PC-9 (cell line): ENCODE measurements at regions not wholly inside any gene's neighbourhood (a gene's known extent, or its start where the extent isn't known, plus 50 kb on each side); places are given as distances from the start of the nearest gene placed in this dataset.

ENCODE experiments used
- BruUV-seq: library from RNA; stranded (reverse); fragments of 400-500 nt; replicated peaks from 2 replicates; lab custom pipeline; 2021; lab: Mats Ljungman, UMichigan
- CTCF ChIA-PET: fragments of 300-600 bp; sonication (Branson Sonifier 250); formaldehyde crosslinking; loops from one replicate; lab custom pipeline; 2022; ENCODE audit warnings: antibody characterized with exemption; lab: Charles Lee
- POLR2A ChIA-PET: fragments of 300-600 bp; sonication (Branson Sonifier 250); formaldehyde crosslinking; loops from one replicate; lab custom pipeline; 2022; ENCODE audit warnings: antibody characterized with exemption; ENCODE audit not compliant: unreplicated experiment; lab: Charles Lee
- DNase-seq, 2 experiments: peaks; one replicate each; pipeline versions ENCODE4 v3.0.0 to v3.0.0-alpha.2; 2015 to 2022; ENCODE audit warnings: mixed read lengths in 1 of 2
- H2AFZ ChIP-seq: fragments of 200-600 bp; sonication (generic); 2 replicates; pipeline ENCODE4 v1.8.1; 2017; ENCODE audit warnings: antibody characterized with exemption
- H3F3A ChIP-seq: fragments of 200-600 bp; sonication (generic); 2 replicates; pipeline ENCODE4 v1.8.1; 2017; ENCODE audit warnings: antibody characterized with exemption, mild to moderate bottlenecking, low read depth; ENCODE audit not compliant: insufficient read depth
- H3K27ac ChIP-seq: fragments of 200-600 bp; sonication (generic); 2 replicates; pipeline ENCODE4 v1.6.1; 2016; ENCODE audit warnings: mixed run types
- H3K27me3 ChIP-seq: fragments of 200-600 bp; sonication (generic); 2 replicates; pipeline ENCODE4 v1.6.1; 2016; ENCODE audit warnings: low read depth, mixed run types; ENCODE audit not compliant: insufficient read depth
- H3K36me3 ChIP-seq: fragments of 200-600 bp; sonication (generic); 2 replicates; pipeline ENCODE4 v1.6.1; 2016; ENCODE audit warnings: low read depth, mixed run types
- H3K4me1 ChIP-seq: fragments of 200-600 bp; sonication (generic); replicated peaks from 2 replicates; pipeline ENCODE4 v1.6.1; 2016; ENCODE audit warnings: mixed run types; ENCODE audit not compliant: insufficient read depth
- H3K4me2 ChIP-seq: fragments of 200-600 bp; sonication (generic); 2 replicates; pipeline ENCODE4 v1.6.1; 2017; ENCODE audit warnings: mixed run types
- H3K4me3 ChIP-seq: fragments of 200-600 bp; sonication (generic); 2 replicates; pipeline ENCODE4 v1.6.1; 2016; ENCODE audit warnings: mixed run types
- H3K79me2 ChIP-seq: fragments of 200-600 bp; sonication (generic); 2 replicates; pipeline ENCODE4 v1.6.1; 2017; ENCODE audit warnings: low read depth, mixed run types
- H3K9me2 ChIP-seq: fragments of 200-600 bp; sonication (generic); 2 replicates; pipeline ENCODE4 v1.8.1; 2017; ENCODE audit warnings: mild to moderate bottlenecking; ENCODE audit not compliant: insufficient read depth
- H3K9me3 ChIP-seq: fragments of 200-600 bp; sonication (generic); 2 replicates; pipeline ENCODE4 v1.8.1; 2016; ENCODE audit warnings: low read depth; ENCODE audit not compliant: insufficient read depth
- H4K20me1 ChIP-seq: fragments of 200-600 bp; sonication (generic); 2 replicates; pipeline ENCODE4 v1.8.1; 2017; ENCODE audit not compliant: insufficient read depth
- CTCF ChIP-seq: fragments of 200-600 bp; sonication (generic); conservative IDR thresholded peaks from 2 replicates; pipeline ENCODE4 v1.6.1; 2017; ENCODE audit warnings: mixed run types, antibody characterized with exemption, mild to moderate bottlenecking, moderate library complexity
- EZH2 ChIP-seq: fragments of 200-600 bp; sonication (generic); IDR thresholded peaks from 2 replicates; pipeline ENCODE4 v1.8.0; 2017; ENCODE audit warnings: antibody characterized with exemption, low read depth
- intact Hi-C: fragments of 100-400 bp; cut with micrococcal nuclease; formaldehyde crosslinking; loops from one replicate; pipeline ENCODE4 v1.10.0; 2022; ENCODE audit not compliant: unreplicated experiment

GRCh38 chr4:35614120-35614519 lies 630.2 kb downstream of the ARAP2 start:
- ChIA-PET POLR2A (no interaction called here), CTCF (no interaction called here)
- Histone ChIP-seq H3K4me2 (no peak overlapping the region), H3K27ac (no peak overlapping the region), H3K27me3 (no peaks in the 10 kb centered on the region), H3K4me1 (no peaks in the 10 kb centered on the region), H2AFZ (no peak overlapping the region), H3K9me3 (no peaks in the 10 kb centered on the region), H3K36me3 (no peaks in the 10 kb centered on the region), H3K9me2 (no peaks in the 10 kb centered on the region), H3K4me3 (no peak overlapping the region), H4K20me1 (no peaks in the 10 kb centered on the region), H3F3A (no peaks in the 10 kb centered on the region), H3K79me2 (no peaks in the 10 kb centered on the region)
- no TSS peak for BruUV-seq
- intact Hi-C loops: no loop called here
- no peak for DNase-seq
- TF ChIP-seq CTCF (no peak), EZH2 (no peak)

DNA sequence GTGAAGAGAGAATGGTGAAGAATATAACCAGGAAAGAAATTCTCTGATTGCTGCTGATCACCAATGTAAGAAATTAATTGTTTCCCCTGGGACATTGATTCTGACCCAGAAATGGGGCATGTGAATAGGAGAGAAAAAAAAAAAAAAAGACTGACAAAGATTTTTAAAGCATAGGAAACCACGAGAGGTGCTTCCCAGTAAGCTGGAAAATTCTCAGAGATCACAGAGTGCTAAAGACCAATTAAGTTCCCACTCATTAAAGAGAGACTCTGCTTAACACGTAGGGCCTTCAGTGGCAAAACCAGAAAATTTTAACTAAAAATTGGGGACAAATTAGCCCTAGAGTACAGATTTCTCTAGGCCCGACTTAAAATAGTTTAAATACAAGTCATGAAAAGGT lies 604.4 kb downstream of the ARAP2 start:
- no peak overlapping the region for H3K4me2 ChIP-seq
- H3K9me3 ChIP-seq: no peaks in the 10 kb centered on the region
- H3K36me3 ChIP-seq: no peaks in the 10 kb centered on the region
- no peaks in the 10 kb centered on the region for H3K4me1 ChIP-seq
- H3K27ac ChIP-seq: no peak overlapping the region
- no peaks in the 10 kb centered on the region for H3F3A ChIP-seq
- BruUV-seq: no TSS peak
- H2AFZ ChIP-seq: no peak overlapping the region
- TF ChIP-seq CTCF (no peak), EZH2 (no peak)
- DNase-seq: no peak
- no peaks in the 10 kb centered on the region for H3K79me2 ChIP-seq
- no peaks in the 10 kb centered on the region for H3K9me2 ChIP-seq
- ChIA-PET CTCF (no interaction called here), POLR2A (no interaction called here)
- intact Hi-C loops: no loop called here
- H4K20me1 ChIP-seq: no peaks in the 10 kb centered on the region
- no peak overlapping the region for H3K4me3 ChIP-seq
- H3K27me3 ChIP-seq: no peaks in the 10 kb centered on the region

GRCh38 chr4:35643661-35644060 lies 600.7 kb downstream of the ARAP2 start:
- no peaks in the 10 kb centered on the region for H3K27me3 ChIP-seq
- DNase-seq: no peak
- no peak overlapping the region for H2AFZ ChIP-seq
- ChIA-PET CTCF (no interaction called here), POLR2A (no interaction called here)
- TF ChIP-seq EZH2: no peak
- TF ChIP-seq CTCF: no peak
- H3K79me2 ChIP-seq: no peaks in the 10 kb centered on the region
- no TSS peak for BruUV-seq
- H3K4me1 ChIP-seq: no peaks in the 10 kb centered on the region
- no peak overlapping the region for H3K4me2 ChIP-seq
- no peaks in the 10 kb centered on the region for H3K9me2 ChIP-seq
- intact Hi-C loops: no loop called here
- no peak overlapping the region for H3K4me3 ChIP-seq
- no peaks in the 10 kb centered on the region for H3F3A ChIP-seq
- H3K36me3 ChIP-seq: no peaks in the 10 kb centered on the region
- H3K27ac ChIP-seq: no peak overlapping the region
- no peaks in the 10 kb centered on the region for H4K20me1 ChIP-seq
- H3K9me3 ChIP-seq: no peaks in the 10 kb centered on the region
